ENCODE measurements at regions not wholly inside any gene's neighbourhood (a gene's known extent, or its start where the extent isn't known, plus 50 kb on each side); places are given as distances from the start of the nearest gene placed in this dataset.

DNA sequence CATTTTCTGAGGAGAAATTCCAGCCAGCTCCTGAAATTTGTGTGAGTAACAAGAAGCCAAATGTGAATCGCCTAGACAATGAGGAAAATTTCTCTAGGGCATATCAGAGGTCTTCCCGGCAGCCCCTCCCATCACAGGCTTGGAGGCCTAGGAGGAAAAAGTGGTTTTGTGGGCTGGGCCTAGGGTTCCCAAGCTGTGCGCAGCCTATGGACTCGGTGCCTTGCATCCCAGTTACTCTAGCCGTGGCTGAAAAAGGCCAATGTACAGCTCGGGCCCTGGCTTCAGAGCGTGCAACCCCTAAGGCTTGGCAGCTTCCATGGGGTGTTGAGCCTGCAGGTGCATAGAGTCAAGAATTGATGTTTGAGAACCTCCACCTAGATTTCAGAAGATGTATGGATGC lies 556.2 kb upstream of the DSEL start:
- no peaks in the 10 kb centered on the region for H3K27me3 ChIP-seq
- H3K9me3 ChIP-seq = no peaks in the 10 kb centered on the region
- H3K36me3 ChIP-seq = no peaks in the 10 kb centered on the region
- TF ChIP-seq, protein P1, sequence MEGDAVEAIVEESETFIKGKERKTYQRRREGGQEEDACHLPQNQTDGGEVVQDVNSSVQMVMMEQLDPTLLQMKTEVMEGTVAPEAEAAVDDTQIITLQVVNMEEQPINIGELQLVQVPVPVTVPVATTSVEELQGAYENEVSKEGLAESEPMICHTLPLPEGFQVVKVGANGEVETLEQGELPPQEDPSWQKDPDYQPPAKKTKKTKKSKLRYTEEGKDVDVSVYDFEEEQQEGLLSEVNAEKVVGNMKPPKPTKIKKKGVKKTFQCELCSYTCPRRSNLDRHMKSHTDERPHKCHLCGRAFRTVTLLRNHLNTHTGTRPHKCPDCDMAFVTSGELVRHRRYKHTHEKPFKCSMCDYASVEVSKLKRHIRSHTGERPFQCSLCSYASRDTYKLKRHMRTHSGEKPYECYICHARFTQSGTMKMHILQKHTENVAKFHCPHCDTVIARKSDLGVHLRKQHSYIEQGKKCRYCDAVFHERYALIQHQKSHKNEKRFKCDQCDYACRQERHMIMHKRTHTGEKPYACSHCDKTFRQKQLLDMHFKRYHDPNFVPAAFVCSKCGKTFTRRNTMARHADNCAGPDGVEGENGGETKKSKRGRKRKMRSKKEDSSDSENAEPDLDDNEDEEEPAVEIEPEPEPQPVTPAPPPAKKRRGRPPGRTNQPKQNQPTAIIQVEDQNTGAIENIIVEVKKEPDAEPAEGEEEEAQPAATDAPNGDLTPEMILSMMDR (IDR thresholded peaks at IDR 0.05; ENCODE audit: low read depth, low read length) = no peak
- no peak overlapping the region for H3K4me3 ChIP-seq (ENCODE audit: low read depth, low read length)
- no peaks in the 10 kb centered on the region for H3K4me1 ChIP-seq
- DNase-seq = no peak

DNA sequence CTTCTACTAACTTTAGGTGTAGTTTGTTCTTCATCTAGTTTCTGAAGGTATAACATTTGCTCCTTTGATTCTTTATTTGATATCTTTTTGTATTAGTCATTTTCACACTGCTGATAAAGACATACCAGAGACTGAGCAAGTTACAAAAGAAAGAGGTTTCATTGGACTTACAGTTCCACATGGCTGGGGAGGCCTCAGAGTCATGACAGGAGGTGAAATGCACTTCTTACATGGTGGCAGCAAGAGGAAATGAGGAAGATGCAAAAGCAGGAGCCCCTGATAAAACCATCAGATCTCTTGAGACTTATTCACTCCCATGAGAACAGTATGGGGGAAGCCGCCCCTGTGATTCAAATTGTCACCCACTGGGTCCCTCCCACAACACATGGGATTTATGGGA lies 544.4 kb upstream of the DSEL start:
- no peak for DNase-seq
- Histone ChIP-seq H3K9me3 (no peaks in the 10 kb centered on the region), H3K27me3 (no peaks in the 10 kb centered on the region), H3K4me1 (no peaks in the 10 kb centered on the region), H3K4me3 (ENCODE audit: low read depth, low read length) (no peak overlapping the region), H3K36me3 (no peaks in the 10 kb centered on the region)
- TF ChIP-seq, protein P1 (IDR thresholded peaks at IDR 0.05; ENCODE audit: low read depth, low read length) = no peak

DNA sequence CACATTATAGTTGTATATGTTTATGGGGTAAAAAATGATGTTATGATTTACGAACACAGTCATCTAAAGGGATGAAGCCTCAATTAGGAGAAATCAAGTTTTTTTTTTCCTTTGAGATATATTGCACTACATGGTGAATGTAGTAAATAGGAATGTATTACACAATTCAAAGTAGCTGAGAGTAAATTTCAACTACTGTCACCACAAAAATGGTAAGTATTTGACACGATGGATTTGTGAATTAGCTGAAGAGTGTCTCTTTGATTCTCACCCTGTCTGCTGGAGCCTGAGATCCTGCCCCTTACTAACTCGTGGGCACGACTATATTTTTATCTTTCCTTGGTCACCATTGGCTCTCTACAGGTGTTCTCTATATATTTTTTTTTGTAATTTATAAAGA lies 540.4 kb upstream of the DSEL start:
- H3K4me3 ChIP-seq (ENCODE audit: low read depth, low read length) = no peak overlapping the region
- H3K36me3 ChIP-seq = no peaks in the 10 kb centered on the region
- H3K4me1 ChIP-seq = no peaks in the 10 kb centered on the region
- DNase-seq = no peak
- no peaks in the 10 kb centered on the region for H3K9me3 ChIP-seq
- H3K27me3 ChIP-seq = no peaks in the 10 kb centered on the region
- TF ChIP-seq, protein P1 (IDR thresholded peaks at IDR 0.05; ENCODE audit: low read depth, low read length) = no peak

- Histone ChIP-seq H3K36me3 (no peaks in the 10 kb centered on the region), H3K27me3 (no peaks in the 10 kb centered on the region), H3K4me1 (no peaks in the 10 kb centered on the region), H3K9me3 (no peaks in the 10 kb centered on the region), H3K4me3 (ENCODE audit: low read depth, low read length) (no peak overlapping the region)
- TF ChIP-seq, protein P1 (IDR thresholded peaks at IDR 0.05; ENCODE audit: low read depth, low read length) = no peak
- DNase-seq = no peak
Measured at GRCh38 chr18:68054669-68055068, 538.1 kb upstream of the DSEL start.

- no peak overlapping the region for H3K4me3 ChIP-seq (ENCODE audit: low read depth, low read length)
- TF ChIP-seq, protein P1 (IDR thresholded peaks at IDR 0.05; ENCODE audit: low read depth, low read length) = no peak
- DNase-seq = no peak
Measured at GRCh38 chr18:68053290-68053689, 536.8 kb upstream of the DSEL start.

GRCh38 chr18:68041327-68041726 lies 524.8 kb upstream of the DSEL start:
- Histone ChIP-seq H3K4me1 (no peaks in the 10 kb centered on the region), H3K27me3 (no peaks in the 10 kb centered on the region), H3K36me3 (no peaks in the 10 kb centered on the region), H3K9me3 (no peaks in the 10 kb centered on the region), H3K4me3 (ENCODE audit: low read depth, low read length) (no peak overlapping the region)
- no peak for DNase-seq
- TF ChIP-seq, protein P1 (IDR thresholded peaks at IDR 0.05; ENCODE audit: low read depth, low read length) = no peak

More at GRCh38 chr18:68053290-68053689, 536.8 kb upstream of the DSEL start:
- Histone ChIP-seq H3K4me1 (no peaks in the 10 kb centered on the region), H3K9me3 (no peaks in the 10 kb centered on the region), H3K27me3 (no peaks in the 10 kb centered on the region), H3K36me3 (no peaks in the 10 kb centered on the region)

Data from BE2C (cell line).